Kidney (tissue), 13 donors: ENCODE measurements at regions not wholly inside any gene's neighbourhood (a gene's known extent, or its start where the extent isn't known, plus 50 kb on each side); places are given as distances from the start of the nearest gene placed in this dataset.

Source experiments
- DNase-seq, 5 donors: peaks; one replicate each; pipeline ENCODE4 v3.0.0-alpha.2; 2013 to 2020
- FAIRE-seq: peaks from 2 replicates; lab custom pipeline; 2012; peaks lifted over from hg19 to GRCh38; lab: Jason Lieb, UNC
- H3K27ac ChIP-seq, 2 donors: one replicate each; pipeline ENCODE4 v1.7.0; 2013; ENCODE audit warnings: low read depth in 2 of 2, low read length in 2 of 2, inconsistent platforms in 1 of 2
- H3K27me3 ChIP-seq: one replicate; pipeline ENCODE4 v1.7.1; 2013; ENCODE audit warnings: low read length, inconsistent platforms; ENCODE audit not compliant: control insufficient read depth, insufficient read depth
- H3K36me3 ChIP-seq, 3 donors: one replicate each; pipeline versions ENCODE4 v1.7.0 to v1.7.1; 2013; ENCODE audit warnings: low read length in 3 of 3, control low read depth in 1 of 3, inconsistent platforms in 1 of 3; ENCODE audit not compliant: insufficient read depth in 3 of 3, control insufficient read depth in 2 of 3
- H3K4me1 ChIP-seq, 3 donors: one replicate each; pipeline versions ENCODE4 v1.7.0 to v1.7.1; 2013; ENCODE audit warnings: low read length in 3 of 3, inconsistent platforms in 1 of 3, low read depth in 1 of 3; ENCODE audit not compliant: control insufficient read depth in 2 of 3, insufficient read depth in 2 of 3
- H3K4me3 ChIP-seq, 3 donors: one replicate each; pipeline versions ENCODE4 v1.7.0 to v1.8.1; 2013; ENCODE audit warnings: low read length in 3 of 3, control low read depth in 1 of 3, inconsistent platforms in 1 of 3
- H3K9ac ChIP-seq, 3 donors: one replicate each; pipeline versions ENCODE4 v1.7.0 to v1.7.1; 2013; ENCODE audit warnings: low read length in 3 of 3, control low read depth in 1 of 3, inconsistent platforms in 1 of 3
- H3K9me3 ChIP-seq, 3 donors: one replicate each; pipeline versions ENCODE4 v1.7.0 to v1.7.1; 2013; ENCODE audit warnings: low read length in 3 of 3, control low read depth in 1 of 3, inconsistent platforms in 1 of 3; ENCODE audit not compliant: control insufficient read depth in 2 of 3, insufficient read depth in 1 of 3
- intact Hi-C: fragments of 100-400 bp; cut with DNase I; formaldehyde crosslinking; loops from one replicate; pipeline ENCODE4 v1.11.1; 2022
- TF ChIP-seq, protein P1 (sequence below): IDR thresholded peaks from 3 replicates; pipeline ENCODE4 v1.5.1; 2012; ENCODE audit warnings: mild to moderate bottlenecking, moderate library complexity, borderline replicate concordance; ENCODE audit not compliant: insufficient read depth; ENCODE audit errors: extremely low read depth
- donor health status: control.
- donor health status: control.
- donor health status: control.
- donor health status: control.
- donor health status: control.
- donor health status: DM: yes; HTN: yes; CAD: no.
- donor health status: Normal renal cell carcinoma (clear cell type).

DNA sequence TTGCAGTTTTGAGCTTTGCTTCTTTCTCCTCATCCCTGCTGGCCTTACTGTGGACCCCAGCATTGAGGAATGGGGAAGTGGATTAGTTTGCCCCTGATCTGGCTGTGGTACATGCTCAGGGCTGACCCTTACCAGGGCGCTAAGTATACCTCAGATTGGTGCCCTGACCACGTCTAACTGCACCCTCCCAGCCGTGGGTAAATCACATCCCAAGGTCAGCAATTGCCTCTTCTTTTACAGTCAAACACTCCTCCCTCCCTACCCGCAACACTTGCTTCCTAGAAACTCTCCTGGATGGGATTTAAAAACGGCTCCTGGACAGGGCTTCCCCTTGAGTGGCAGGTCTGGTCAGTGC, 437.9 kb downstream of the NR2F2 start:
- intact Hi-C loops: no loop called here
- Histone ChIP-seq H3K4me3 (no peak overlapping the region), H3K4me1 (no peaks in the 10 kb centered on the region), H3K36me3 (no peaks in the 10 kb centered on the region), H3K9ac (no peak overlapping the region), H3K27me3 (no peaks in the 10 kb centered on the region), H3K9me3 (no peaks in the 10 kb centered on the region), H3K27ac (no peak overlapping the region)
- DNase-seq (no peak), FAIRE-seq (no peak)
- TF ChIP-seq, protein P1, sequence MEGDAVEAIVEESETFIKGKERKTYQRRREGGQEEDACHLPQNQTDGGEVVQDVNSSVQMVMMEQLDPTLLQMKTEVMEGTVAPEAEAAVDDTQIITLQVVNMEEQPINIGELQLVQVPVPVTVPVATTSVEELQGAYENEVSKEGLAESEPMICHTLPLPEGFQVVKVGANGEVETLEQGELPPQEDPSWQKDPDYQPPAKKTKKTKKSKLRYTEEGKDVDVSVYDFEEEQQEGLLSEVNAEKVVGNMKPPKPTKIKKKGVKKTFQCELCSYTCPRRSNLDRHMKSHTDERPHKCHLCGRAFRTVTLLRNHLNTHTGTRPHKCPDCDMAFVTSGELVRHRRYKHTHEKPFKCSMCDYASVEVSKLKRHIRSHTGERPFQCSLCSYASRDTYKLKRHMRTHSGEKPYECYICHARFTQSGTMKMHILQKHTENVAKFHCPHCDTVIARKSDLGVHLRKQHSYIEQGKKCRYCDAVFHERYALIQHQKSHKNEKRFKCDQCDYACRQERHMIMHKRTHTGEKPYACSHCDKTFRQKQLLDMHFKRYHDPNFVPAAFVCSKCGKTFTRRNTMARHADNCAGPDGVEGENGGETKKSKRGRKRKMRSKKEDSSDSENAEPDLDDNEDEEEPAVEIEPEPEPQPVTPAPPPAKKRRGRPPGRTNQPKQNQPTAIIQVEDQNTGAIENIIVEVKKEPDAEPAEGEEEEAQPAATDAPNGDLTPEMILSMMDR: no peak

DNA sequence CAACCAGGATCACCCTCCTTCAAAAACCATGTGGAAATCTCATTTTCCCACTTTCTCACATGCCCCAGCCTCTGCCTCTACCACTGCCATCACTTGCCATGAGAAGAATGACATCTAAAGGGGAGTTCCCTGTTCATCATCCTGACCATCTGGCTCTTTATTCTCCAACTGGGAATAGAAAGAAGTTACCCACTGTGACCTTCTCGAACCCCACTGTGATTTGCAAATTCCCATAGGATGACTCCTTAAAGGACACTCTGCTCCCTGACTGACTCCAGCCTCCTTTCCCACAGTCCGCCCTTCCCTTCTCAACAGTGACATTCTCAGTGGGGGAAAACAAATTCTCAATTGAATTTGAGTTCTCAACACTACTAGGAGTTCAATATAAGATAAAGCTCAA, 440.5 kb downstream of the NR2F2 start:
- Histone ChIP-seq H3K4me3 (no peak overlapping the region), H3K27me3 (no peaks in the 10 kb centered on the region), H3K36me3 (no peaks in the 10 kb centered on the region), H3K9me3 (no peaks in the 10 kb centered on the region), H3K9ac (no peak overlapping the region), H3K4me1 (no peaks in the 10 kb centered on the region), H3K27ac (no peak overlapping the region)
- DNase-seq: no peak
- TF ChIP-seq, protein P1: no peak
- no peak for FAIRE-seq
- intact Hi-C loops: no loop called here

DNA sequence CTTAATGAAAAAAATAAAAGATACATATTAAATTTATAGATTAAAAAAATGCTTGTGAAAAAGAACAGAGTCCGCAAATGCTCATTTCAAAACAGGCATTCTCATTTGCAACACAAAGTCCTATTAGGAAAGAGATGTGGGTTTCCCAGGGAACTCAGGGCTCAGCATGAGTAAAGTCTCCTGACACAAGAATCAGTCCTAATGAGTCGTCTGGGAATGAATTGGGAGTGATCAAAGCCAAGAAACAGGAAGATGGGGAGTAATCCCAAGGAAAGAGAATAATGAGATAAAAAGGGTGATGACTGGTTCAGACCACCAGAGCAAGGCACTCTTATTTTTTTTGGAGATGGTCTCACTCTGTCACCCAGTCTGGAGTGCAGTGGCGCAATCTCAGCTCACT, 443.7 kb downstream of the NR2F2 start:
- DNase-seq (no peak), FAIRE-seq (no peak)
- Histone ChIP-seq H3K27me3 (no peaks in the 10 kb centered on the region), H3K36me3 (no peaks in the 10 kb centered on the region), H3K4me3 (no peak overlapping the region), H3K9me3 (no peaks in the 10 kb centered on the region), H3K9ac (no peak overlapping the region), H3K27ac (no peak overlapping the region), H3K4me1 (no peaks in the 10 kb centered on the region)
- intact Hi-C loops: no loop called here
- TF ChIP-seq, protein P1: no peak

DNA sequence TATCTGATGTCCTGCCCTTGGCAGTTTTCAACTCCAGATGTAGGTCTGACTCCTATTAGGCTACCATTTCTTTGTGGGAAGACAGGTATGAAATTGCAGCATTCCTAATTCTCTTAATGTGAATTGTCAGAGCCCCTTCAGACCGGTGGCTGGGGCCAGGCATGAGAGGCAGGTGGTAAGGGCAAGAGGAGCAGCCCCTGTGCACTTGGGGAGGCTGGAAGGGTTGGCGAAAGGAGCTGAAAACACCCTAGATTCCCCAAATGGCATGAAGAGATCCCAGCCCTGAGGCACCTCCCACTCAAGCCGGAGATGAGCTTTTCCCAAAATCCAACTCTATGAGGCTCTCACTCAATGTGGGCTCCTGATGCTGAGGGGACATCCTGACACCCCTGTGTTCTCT, 453.2 kb downstream of the NR2F2 start:
- Histone ChIP-seq H3K36me3 (no peaks in the 10 kb centered on the region), H3K9ac (no peak overlapping the region), H3K4me3 (no peak overlapping the region), H3K9me3 (no peaks in the 10 kb centered on the region), H3K27me3 (no peaks in the 10 kb centered on the region), H3K27ac (no peak overlapping the region), H3K4me1 (no peaks in the 10 kb centered on the region)
- intact Hi-C loops: no loop called here
- FAIRE-seq (no peak), DNase-seq (no peak)
- TF ChIP-seq, protein P1: no peak
